ENCODE measurements at regions not wholly inside any gene's neighbourhood (a gene's known extent, or its start where the extent isn't known, plus 50 kb on each side); places are given as distances from the start of the nearest gene placed in this dataset.

DNA sequence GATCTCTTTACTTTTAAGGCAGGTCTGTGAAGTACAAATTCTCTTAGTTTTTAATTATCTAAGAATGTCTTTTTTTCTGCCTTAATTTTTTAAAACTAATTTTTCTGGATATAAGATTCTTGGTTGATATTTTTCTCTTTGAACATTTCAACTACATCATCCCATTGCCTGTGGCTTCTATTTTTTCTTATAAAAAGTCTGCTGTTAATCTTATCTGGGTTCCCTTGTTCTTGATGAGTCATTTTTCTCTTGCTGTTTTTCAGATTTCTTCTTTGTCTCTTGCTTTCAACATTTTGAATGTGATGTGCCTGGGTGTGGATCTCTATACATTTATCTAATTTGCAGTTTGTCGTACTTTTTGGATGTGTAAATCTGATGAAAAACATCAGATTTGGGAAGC lies 525.2 kb upstream of the PBX1 start:
- intact Hi-C loops (cut with DNase I; ENCODE audit: low total_unique reads): no loop called here
- 40 to 50% methylated on average over 1 of the region's 1 CpG for WGBS, 2 donors
- TF ChIP-seq POLR2A (IDR thresholded peaks at IDR 0.05): no peak
- TF ChIP-seq CTCF (IDR thresholded peaks at IDR 0.05): no peak
- no peak overlapping the region for H3K4me3 ChIP-seq (ENCODE audit: low read depth, poor library complexity, severe bottlenecking)
- DNase-seq (ENCODE audit: low spot score in 2 of 2): no peak

- H3K4me3 ChIP-seq (ENCODE audit: low read depth, poor library complexity, severe bottlenecking): no peak overlapping the region
- 86 to 90% methylated on average over 1 of the region's 1 CpG for WGBS, 2 donors
- intact Hi-C loops (cut with DNase I; ENCODE audit: low total_unique reads): no loop called here
- no peak for DNase-seq (ENCODE audit: low spot score in 2 of 2)
- TF ChIP-seq POLR2A (IDR thresholded peaks at IDR 0.05): no peak
- no peak for TF ChIP-seq CTCF (IDR thresholded peaks at IDR 0.05)
Measured at GRCh38 chr1:164040754-164041153, 518.2 kb upstream of the PBX1 start.

DNA sequence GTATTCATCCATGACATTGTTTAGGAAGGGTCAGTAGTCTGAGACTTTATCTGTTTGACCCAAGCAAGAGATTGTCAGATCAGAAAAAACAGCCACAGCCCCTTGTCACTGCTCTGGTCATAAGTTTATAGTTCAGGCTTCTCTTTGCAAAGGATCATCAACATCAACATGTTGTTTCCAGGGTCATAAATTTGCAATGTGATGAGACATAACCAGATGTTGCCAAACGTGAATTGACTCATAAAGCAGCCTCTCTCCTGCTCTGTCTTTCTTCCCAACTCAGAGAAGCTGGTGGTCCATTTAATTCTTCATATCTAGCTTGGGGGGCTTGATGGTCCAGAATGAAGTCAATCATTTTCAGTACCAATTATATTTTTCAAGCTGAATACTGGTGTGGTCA lies 507.2 kb upstream of the PBX1 start:
- intact Hi-C loops (cut with DNase I; ENCODE audit: low total_unique reads): no loop called here
- TF ChIP-seq CTCF (IDR thresholded peaks at IDR 0.05): no peak
- TF ChIP-seq POLR2A (IDR thresholded peaks at IDR 0.05): no peak
- no peak overlapping the region for H3K4me3 ChIP-seq (ENCODE audit: low read depth, poor library complexity, severe bottlenecking)
- peak in 1 of 2 donors; percentile 24 for DNase-seq (ENCODE audit: low spot score in 2 of 2)
- 5 to 13% methylated on average over 1 of the region's 1 CpG for WGBS, 2 donors

DNA sequence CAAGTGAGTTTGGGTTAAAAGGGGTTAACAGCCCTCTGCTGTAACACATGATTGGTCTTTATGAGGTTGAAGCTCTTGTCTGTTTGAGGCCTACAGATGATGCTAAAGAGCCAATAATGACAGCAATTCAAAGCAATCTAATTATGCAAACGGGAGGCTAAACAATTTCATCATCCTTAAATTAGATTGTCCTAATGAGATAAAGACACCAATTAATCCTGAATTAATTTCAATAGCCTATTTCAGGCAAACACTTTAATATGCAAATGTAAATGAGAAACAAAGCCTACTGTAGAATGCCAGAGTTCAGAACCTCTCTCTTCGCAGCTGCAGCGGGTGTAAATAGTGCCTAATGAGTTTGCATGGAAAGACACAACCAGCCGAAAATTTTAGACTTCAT lies 504.7 kb upstream of the PBX1 start:
- intact Hi-C loops (cut with DNase I; ENCODE audit: low total_unique reads): no loop called here
- no peak for DNase-seq (ENCODE audit: low spot score in 2 of 2)
- TF ChIP-seq CTCF (IDR thresholded peaks at IDR 0.05) (no peak), POLR2A (IDR thresholded peaks at IDR 0.05) (no peak)
- H3K4me3 ChIP-seq (ENCODE audit: low read depth, poor library complexity, severe bottlenecking): no peak overlapping the region
- 60 to 78% methylated on average over 4 of the region's 4 CpGs for WGBS, 2 donors

- TF ChIP-seq CTCF (IDR thresholded peaks at IDR 0.05): no peak
- TF ChIP-seq POLR2A (IDR thresholded peaks at IDR 0.05): no peak
- intact Hi-C loops (cut with DNase I; ENCODE audit: low total_unique reads): no loop called here
- no peak for DNase-seq (ENCODE audit: low spot score in 2 of 2)
- H3K4me3 ChIP-seq (ENCODE audit: low read depth, poor library complexity, severe bottlenecking): no peak overlapping the region
- 48 to 62% methylated on average over 4 of the region's 4 CpGs for WGBS, 2 donors
Measured at GRCh38 chr1:164058198-164058597, 500.8 kb upstream of the PBX1 start.

DNA sequence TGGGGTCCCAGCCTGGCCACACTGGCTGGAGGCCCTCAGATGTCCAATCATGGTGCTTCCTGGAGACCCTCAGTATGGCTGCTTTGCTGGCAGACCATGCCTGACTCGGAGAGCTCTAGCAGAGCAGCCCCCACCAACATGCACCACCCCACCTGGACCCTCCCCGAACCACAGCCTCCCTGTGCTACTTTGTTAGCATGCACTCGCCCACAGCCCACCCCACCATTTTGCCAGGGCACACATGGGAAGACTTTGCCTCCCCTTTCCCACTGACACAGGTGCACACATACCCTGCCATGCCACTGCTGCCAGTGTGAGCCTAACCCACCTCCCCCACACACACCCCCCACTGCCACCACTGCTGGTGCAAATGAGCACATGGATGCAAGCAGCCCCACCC lies 497.5 kb upstream of the PBX1 start:
- H3K4me3 ChIP-seq (ENCODE audit: low read depth, poor library complexity, severe bottlenecking): no peak overlapping the region
- intact Hi-C loops (cut with DNase I; ENCODE audit: low total_unique reads): no loop called here
- TF ChIP-seq POLR2A (IDR thresholded peaks at IDR 0.05): no peak
- TF ChIP-seq CTCF (IDR thresholded peaks at IDR 0.05): no peak
- DNase-seq (ENCODE audit: low spot score in 2 of 2): no peak
- WGBS, 2 donors: 75 to 88% methylated on average over 1 to 3 of the region's 3 CpGs
